ENCODE measurements at regions not wholly inside any gene's neighbourhood (a gene's known extent, or its start where the extent isn't known, plus 50 kb on each side); places are given as distances from the start of the nearest gene placed in this dataset.

GRCh38 chr2:67479261-67479660 lies 82.1 kb downstream of the ETAA1 start:
- no peak for TF ChIP-seq CTCF (optimal IDR thresholded peaks at IDR 0.05 in 1 of 3, IDR thresholded peaks at IDR 0.05 in 1 of 3, conservative IDR thresholded peaks at IDR 0.05 in 1 of 3; ENCODE audit: extremely low read depth in 1 of 3, insufficient read depth in 2 of 3, low read length in 3 of 3)
- no peak for TF ChIP-seq EZH2 (IDR thresholded peaks at IDR 0.05; ENCODE audit: low read length)
